HEK293T (cell line): ENCODE measurements at regions not wholly inside any gene's neighbourhood (a gene's known extent, or its start where the extent isn't known, plus 50 kb on each side); places are given as distances from the start of the nearest gene placed in this dataset.

ENCODE experiments used
- CTCF ChIA-PET: fragments of 350-600 bp; formaldehyde crosslinking; extraction: SDS; loops from one replicate; lab custom pipeline; 2021; ENCODE audit warnings: antibody characterized with exemption, inconsistent platforms; lab: Yijun Ruan, JAX
- POLR2A ChIA-PET: fragments of 350-600 bp; formaldehyde crosslinking; extraction: SDS; loops from one replicate; lab custom pipeline; 2020; ENCODE audit warnings: antibody characterized with exemption, inconsistent platforms; lab: Yijun Ruan, JAX
- DNase-seq: peaks from one replicate; pipeline ENCODE4 v3.0.0; 2012; ENCODE audit warnings: mixed read lengths; ENCODE audit errors: extremely low spot score
- ARNT ChIP-seq: fragments of 450-650 bp; IDR thresholded peaks from 2 replicates; pipeline ENCODE4 v1.6.1; 2017; ENCODE audit warnings: mild to moderate bottlenecking
- BHLHE40 ChIP-seq: fragments of 450-650 bp; IDR thresholded peaks from 2 replicates; pipeline ENCODE4 v1.6.1; 2016; ENCODE audit warnings: mild to moderate bottlenecking, moderate library complexity, borderline replicate concordance
- CTBP1 ChIP-seq: fragments of 450-650 bp; IDR thresholded peaks from 2 replicates; pipeline ENCODE4 v1.6.1; 2016; ENCODE audit warnings: borderline replicate concordance
- ELF4 ChIP-seq: fragments of 450-650 bp; IDR thresholded peaks from 2 replicates; pipeline ENCODE4 v1.6.1; 2017; ENCODE audit warnings: antibody characterized with exemption
- FOXA1 ChIP-seq: fragments of 450-650 bp; IDR thresholded peaks from 2 replicates; pipeline ENCODE4 v1.6.1; 2016; ENCODE audit warnings: mild to moderate bottlenecking
- FOXK2 ChIP-seq: fragments of 450-650 bp; IDR thresholded peaks from 2 replicates; pipeline ENCODE4 v1.6.1; 2016; ENCODE audit warnings: mild to moderate bottlenecking
- FOXM1 ChIP-seq: fragments of 450-650 bp; IDR thresholded peaks from 2 replicates; pipeline ENCODE4 v1.6.1; 2017; ENCODE audit warnings: mild to moderate bottlenecking, borderline replicate concordance
- HDGF ChIP-seq: fragments of 450-650 bp; IDR thresholded peaks from 2 replicates; pipeline ENCODE4 v1.6.1; 2017; ENCODE audit warnings: antibody characterized with exemption, borderline replicate concordance
- L3MBTL2 ChIP-seq: fragments of 450-650 bp; conservative IDR thresholded peaks from 2 replicates; pipeline ENCODE4 v1.6.1; 2016; ENCODE audit warnings: mild to moderate bottlenecking
- LEF1 ChIP-seq: fragments of 450-650 bp; IDR thresholded peaks from 2 replicates; pipeline ENCODE4 v1.6.1; 2017; ENCODE audit warnings: mild to moderate bottlenecking, borderline replicate concordance
- NFRKB ChIP-seq: fragments of 450-650 bp; IDR thresholded peaks from 2 replicates; pipeline ENCODE4 v1.6.1; 2016; ENCODE audit warnings: mild to moderate bottlenecking, moderate library complexity
- SP1 ChIP-seq: fragments of 450-650 bp; IDR thresholded peaks from 2 replicates; pipeline ENCODE4 v1.6.1; 2017
- SUZ12 ChIP-seq: fragments of 450-650 bp; IDR thresholded peaks from 2 replicates; pipeline ENCODE4 v1.6.1; 2016; ENCODE audit warnings: mild to moderate bottlenecking
- TARDBP ChIP-seq: fragments of 450-650 bp; IDR thresholded peaks from 2 replicates; pipeline ENCODE4 v1.6.1; 2016
- ZNF384 ChIP-seq: fragments of 450-650 bp; IDR thresholded peaks from 2 replicates; pipeline ENCODE4 v1.6.1; 2016
- TF ChIP-seq, protein P1 (sequence below): fragments of 450-650 bp; IDR thresholded peaks from 2 replicates; pipeline ENCODE4 v1.6.1; 2016

- ChIA-PET POLR2A (no interaction called here), CTCF (no interaction called here)
- no peak for TF ChIP-seq FOXK2
- TF ChIP-seq LEF1 = no peak
- TF ChIP-seq ARNT = no peak
- TF ChIP-seq FOXA1 = no peak
- no peak for TF ChIP-seq NFRKB
- no peak for TF ChIP-seq FOXM1
- TF ChIP-seq ZNF384 = no peak
- no peak for TF ChIP-seq HDGF
- no peak for TF ChIP-seq L3MBTL2
- no peak for TF ChIP-seq BHLHE40
- no peak for TF ChIP-seq TARDBP
- no peak for TF ChIP-seq ELF4
- TF ChIP-seq SP1 = no peak
- DNase-seq = no peak
These were observed 135.2 kb upstream of the COL11A1 start for GRCh38 chr1:103243481-103243880.

GRCh38 chr1:103239034-103239433 lies 130.7 kb upstream of the COL11A1 start:
- CTCF ChIA-PET = no interaction called here
- DNase-seq = no peak
- POLR2A ChIA-PET = no interaction called here
- TF ChIP-seq BHLHE40 (no peak), FOXK2 (no peak), SUZ12 (no peak), LEF1 (no peak), TARDBP (no peak), SP1 (no peak), ZNF384 (no peak), FOXM1 (no peak)

DNA sequence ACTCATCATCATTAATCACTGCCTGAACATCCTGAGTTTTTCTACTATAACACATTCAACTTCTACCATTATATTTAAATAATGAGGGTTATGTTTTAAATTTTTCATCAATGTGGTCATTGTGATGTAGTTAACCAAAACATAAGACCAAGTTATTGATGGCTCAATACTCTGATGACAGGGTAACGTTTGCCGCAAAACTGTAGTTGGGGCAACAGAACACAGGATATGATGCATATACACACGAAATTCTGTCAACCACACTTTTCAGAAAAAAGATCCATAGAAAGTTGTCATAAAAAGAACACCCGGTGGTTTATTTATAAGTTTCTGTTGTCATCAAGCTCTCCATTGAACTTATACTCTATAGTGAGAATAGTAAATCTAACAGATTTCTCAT lies 121.7 kb upstream of the COL11A1 start:
- ChIA-PET CTCF (no interaction called here), POLR2A (no interaction called here)
- no peak for TF ChIP-seq ELF4
- no peak for TF ChIP-seq FOXA1
- no peak for TF ChIP-seq FOXM1
- no peak for TF ChIP-seq TARDBP
- TF ChIP-seq LEF1 = no peak
- TF ChIP-seq BHLHE40 = no peak
- TF ChIP-seq CTBP1 = no peak
- TF ChIP-seq ARNT = no peak
- TF ChIP-seq SP1 = no peak
- TF ChIP-seq HDGF = no peak
- no peak for TF ChIP-seq NFRKB
- TF ChIP-seq ZNF384 = no peak
- TF ChIP-seq, protein P1, sequence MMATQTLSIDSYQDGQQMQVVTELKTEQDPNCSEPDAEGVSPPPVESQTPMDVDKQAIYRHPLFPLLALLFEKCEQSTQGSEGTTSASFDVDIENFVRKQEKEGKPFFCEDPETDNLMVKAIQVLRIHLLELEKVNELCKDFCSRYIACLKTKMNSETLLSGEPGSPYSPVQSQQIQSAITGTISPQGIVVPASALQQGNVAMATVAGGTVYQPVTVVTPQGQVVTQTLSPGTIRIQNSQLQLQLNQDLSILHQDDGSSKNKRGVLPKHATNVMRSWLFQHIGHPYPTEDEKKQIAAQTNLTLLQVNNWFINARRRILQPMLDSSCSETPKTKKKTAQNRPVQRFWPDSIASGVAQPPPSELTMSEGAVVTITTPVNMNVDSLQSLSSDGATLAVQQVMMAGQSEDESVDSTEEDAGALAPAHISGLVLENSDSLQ = no peak
- no peak for TF ChIP-seq FOXK2
- no peak for TF ChIP-seq L3MBTL2
- no peak for DNase-seq

DNA sequence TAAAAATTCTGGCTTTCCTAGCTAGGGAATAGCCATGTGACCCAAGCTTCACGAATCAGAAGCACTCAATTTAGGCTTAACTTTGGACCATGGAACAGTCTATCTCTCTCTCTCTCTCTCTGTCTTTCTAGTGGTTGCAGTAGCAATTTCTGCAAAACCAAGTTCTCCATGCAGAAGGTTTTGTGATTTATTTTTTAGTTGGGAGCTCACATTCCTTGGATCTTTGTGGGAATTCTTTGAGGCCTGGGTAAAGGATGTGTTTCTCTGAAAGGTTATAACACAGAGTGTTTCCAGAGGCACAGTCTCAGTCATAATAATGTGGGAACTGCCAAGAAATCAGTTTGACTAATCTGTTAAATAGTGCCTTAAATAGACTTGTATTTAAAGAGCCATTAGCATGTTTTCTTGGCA lies 112.3 kb upstream of the COL11A1 start:
- DNase-seq = no peak
- TF ChIP-seq, protein P1 = no peak
- TF ChIP-seq FOXK2 (no peak), NFRKB (no peak), SP1 (no peak), ZNF384 (no peak)
- CTCF ChIA-PET = no interaction called here
- POLR2A ChIA-PET = no interaction called here

DNA sequence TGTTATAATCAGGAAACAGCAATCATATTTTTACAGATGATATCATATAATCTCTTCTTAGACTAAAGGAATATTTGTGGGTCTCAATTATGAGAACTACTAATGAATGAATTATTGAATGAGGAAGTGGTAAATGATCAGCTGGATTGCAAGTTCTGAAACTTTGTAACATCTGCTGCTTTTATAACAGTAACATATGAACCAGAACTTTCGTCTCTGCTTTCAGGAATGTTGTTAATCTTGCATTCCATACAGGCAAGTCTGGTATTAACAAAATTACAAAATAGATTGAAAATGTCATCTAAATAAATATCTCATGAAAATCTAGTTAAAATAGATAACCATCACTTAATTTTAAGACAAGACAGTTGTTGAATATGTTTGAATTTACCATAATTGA lies 110.5 kb upstream of the COL11A1 start:
- POLR2A ChIA-PET = no interaction called here
- CTCF ChIA-PET = no interaction called here
- TF ChIP-seq, protein P1 = no peak
- TF ChIP-seq SUZ12 (no peak), FOXM1 (no peak), SP1 (no peak), LEF1 (no peak), TARDBP (no peak), HDGF (no peak), CTBP1 (no peak), NFRKB (no peak), L3MBTL2 (no peak), ZNF384 (no peak), BHLHE40 (no peak), FOXA1 (no peak), ELF4 (no peak), ARNT (no peak), FOXK2 (no peak)
- DNase-seq = no peak

DNA sequence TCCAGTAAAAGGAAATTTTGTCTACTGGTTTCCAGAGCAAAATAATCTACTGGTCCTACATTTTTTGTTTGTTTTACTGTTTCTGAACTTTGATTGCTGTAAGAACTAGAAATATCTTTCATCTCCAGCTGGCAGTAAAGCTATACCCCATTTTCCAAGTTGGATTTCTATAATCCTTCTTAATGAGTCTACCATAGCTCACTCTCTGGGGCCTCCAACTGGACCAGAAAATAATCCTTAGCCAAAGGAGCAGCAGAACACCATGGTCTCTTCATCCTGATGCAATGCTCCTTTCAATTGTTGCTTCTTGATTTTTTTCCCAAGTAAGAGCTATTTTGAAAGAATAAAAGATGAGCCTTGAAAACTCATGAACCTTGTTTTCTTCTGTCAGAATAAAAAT lies 110.0 kb upstream of the COL11A1 start:
- ChIA-PET CTCF (interaction anchor here (0.9 kb wide), 1 partner anchor 57 kb away, joined by 3 read pairs; no protein-coding TSS in a partner anchor), POLR2A (no interaction called here)
- DNase-seq = no peak
- TF ChIP-seq TARDBP = no peak
- no peak for TF ChIP-seq SUZ12
- TF ChIP-seq LEF1 = no peak
- no peak for TF ChIP-seq CTBP1
- TF ChIP-seq, protein P1 = no peak
- no peak for TF ChIP-seq ZNF384
- TF ChIP-seq FOXK2 = no peak
- TF ChIP-seq SP1 = no peak
- no peak for TF ChIP-seq NFRKB
- TF ChIP-seq L3MBTL2 = no peak
- TF ChIP-seq ARNT = no peak
- TF ChIP-seq HDGF = no peak
- TF ChIP-seq ELF4 = no peak
- TF ChIP-seq BHLHE40 = no peak
- TF ChIP-seq FOXA1 = no peak
- TF ChIP-seq FOXM1 = no peak
